Hepatocyte (in vitro differentiated cells): ENCODE measurements at regions not wholly inside any gene's neighbourhood (a gene's known extent, or its start where the extent isn't known, plus 50 kb on each side); places are given as distances from the start of the nearest gene placed in this dataset.
A peak's percentile ranks its signal among the peaks of the same experiment; 100 is the strongest.

Experiments
- DNase-seq: peaks from one replicate; pipeline ENCODE4 v3.0.0-alpha.2; 2016; ENCODE audit warnings: low spot score
- H2AFZ ChIP-seq: fragments of 200-600 bp; sonication (generic); 2 replicates; pipeline ENCODE4 v1.6.0; 2016; ENCODE audit warnings: antibody characterized with exemption, mild to moderate bottlenecking
- H3K27ac ChIP-seq: fragments of 200-600 bp; sonication (generic); 2 replicates; pipeline ENCODE4 v1.5.1; 2016; ENCODE audit warnings: mild to moderate bottlenecking
- H3K27me3 ChIP-seq: fragments of 200-600 bp; sonication (generic); 2 replicates; pipeline ENCODE4 v1.6.1; 2016
- H3K36me3 ChIP-seq: fragments of 200-600 bp; sonication (generic); replicated peaks from 2 replicates; pipeline ENCODE4 v1.5.1; 2016; ENCODE audit warnings: low read depth; ENCODE audit not compliant: insufficient read depth
- H3K4me1 ChIP-seq: fragments of 200-600 bp; sonication (generic); 2 replicates; pipeline ENCODE4 v1.5.1; 2016; ENCODE audit warnings: mild to moderate bottlenecking, moderate library complexity; ENCODE audit not compliant: insufficient read depth
- H3K4me2 ChIP-seq: fragments of 200-600 bp; sonication (generic); 2 replicates; pipeline ENCODE4 v1.6.0; 2016
- H3K4me3 ChIP-seq: fragments of 200-600 bp; sonication (generic); 2 replicates; pipeline ENCODE4 v1.5.1; 2016; ENCODE audit warnings: mild to moderate bottlenecking
- H3K79me2 ChIP-seq: fragments of 200-600 bp; sonication (generic); 2 replicates; pipeline ENCODE4 v1.6.0; 2017; ENCODE audit warnings: mild to moderate bottlenecking
- H3K9me2 ChIP-seq: fragments of 200-600 bp; sonication (generic); replicated peaks from 2 replicates; pipeline ENCODE4 v1.6.0; 2017; ENCODE audit warnings: mild to moderate bottlenecking; ENCODE audit not compliant: insufficient read depth
- H3K9me3 ChIP-seq: fragments of 200-600 bp; sonication (generic); 2 replicates; pipeline ENCODE4 v1.5.1; 2016; ENCODE audit warnings: low read depth, mild to moderate bottlenecking
- H4K20me1 ChIP-seq: fragments of 200-600 bp; sonication (generic); 2 replicates; pipeline ENCODE4 v1.6.0; 2016; ENCODE audit warnings: mild to moderate bottlenecking; ENCODE audit not compliant: insufficient read depth, poor library complexity, severe bottlenecking
- EZH2 ChIP-seq: fragments of 200-600 bp; sonication (generic); IDR thresholded peaks from 2 replicates; pipeline ENCODE4 v1.6.1; 2016; ENCODE audit warnings: antibody characterized with exemption, mild to moderate bottlenecking, borderline replicate concordance
- EZH2phosphoT487 ChIP-seq: fragments of 200-600 bp; sonication (generic); IDR thresholded peaks from one replicate; pipeline ENCODE4 v1.6.1; 2018; ENCODE audit warnings: antibody characterized with exemption, mild to moderate bottlenecking, low read depth, moderate library complexity; ENCODE audit not compliant: unreplicated experiment, severe bottlenecking
- WGBS: methylation state at CpG from one replicate; pipeline ENCODE4 v1.1.6; 2016; ENCODE audit warnings: low lambda C conversion rate; ENCODE audit errors: missing lambda C conversion rate; 5-methylcytosine and 5-hydroxymethylcytosine counted together
- TF ChIP-seq, protein P1 (sequence below): fragments of 200-600 bp; sonication (generic); IDR thresholded peaks from 2 replicates; pipeline ENCODE4 v1.5.1; 2016; ENCODE audit warnings: antibody characterized with exemption, mild to moderate bottlenecking; ENCODE audit not compliant: poor library complexity

DNA sequence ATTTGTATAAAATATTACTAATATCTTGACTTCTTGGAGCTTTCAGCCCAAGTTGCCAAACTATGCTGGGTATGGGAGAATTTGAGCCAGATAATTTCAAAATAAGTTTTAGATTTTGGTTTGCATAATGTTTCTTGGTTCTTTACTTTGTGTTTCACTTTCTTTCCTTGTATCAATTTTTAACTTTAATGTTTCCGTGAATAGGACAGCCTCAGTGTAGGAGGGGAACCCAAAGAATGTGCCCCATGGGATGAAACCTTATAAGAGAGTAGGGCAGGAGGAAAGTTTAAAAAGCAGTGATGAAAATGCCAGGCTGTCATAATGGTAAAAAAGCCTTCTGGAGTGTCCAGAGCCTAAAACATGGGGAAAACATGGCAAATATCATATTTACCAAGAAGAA, 252.4 kb upstream of the IRAK1BP1 start:
- Histone ChIP-seq H3K27me3 (no peaks in the 10 kb centered on the region), H4K20me1 (no peaks in the 10 kb centered on the region), H3K36me3 (no peaks in the 10 kb centered on the region), H3K79me2 (no peaks in the 10 kb centered on the region), H3K9me3 (no peaks in the 10 kb centered on the region), H3K9me2 (no peaks in the 10 kb centered on the region), H3K27ac (no peak overlapping the region), H3K4me2 (no peak overlapping the region), H3K4me1 (peaks cover 9% of the 10 kb centered on the region), H3K4me3 (no peak overlapping the region), H2AFZ (no peak overlapping the region)
- no peak for TF ChIP-seq EZH2phosphoT487
- no peak for TF ChIP-seq EZH2
- TF ChIP-seq, protein P1, sequence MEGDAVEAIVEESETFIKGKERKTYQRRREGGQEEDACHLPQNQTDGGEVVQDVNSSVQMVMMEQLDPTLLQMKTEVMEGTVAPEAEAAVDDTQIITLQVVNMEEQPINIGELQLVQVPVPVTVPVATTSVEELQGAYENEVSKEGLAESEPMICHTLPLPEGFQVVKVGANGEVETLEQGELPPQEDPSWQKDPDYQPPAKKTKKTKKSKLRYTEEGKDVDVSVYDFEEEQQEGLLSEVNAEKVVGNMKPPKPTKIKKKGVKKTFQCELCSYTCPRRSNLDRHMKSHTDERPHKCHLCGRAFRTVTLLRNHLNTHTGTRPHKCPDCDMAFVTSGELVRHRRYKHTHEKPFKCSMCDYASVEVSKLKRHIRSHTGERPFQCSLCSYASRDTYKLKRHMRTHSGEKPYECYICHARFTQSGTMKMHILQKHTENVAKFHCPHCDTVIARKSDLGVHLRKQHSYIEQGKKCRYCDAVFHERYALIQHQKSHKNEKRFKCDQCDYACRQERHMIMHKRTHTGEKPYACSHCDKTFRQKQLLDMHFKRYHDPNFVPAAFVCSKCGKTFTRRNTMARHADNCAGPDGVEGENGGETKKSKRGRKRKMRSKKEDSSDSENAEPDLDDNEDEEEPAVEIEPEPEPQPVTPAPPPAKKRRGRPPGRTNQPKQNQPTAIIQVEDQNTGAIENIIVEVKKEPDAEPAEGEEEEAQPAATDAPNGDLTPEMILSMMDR: no peak
- no peak for DNase-seq
- WGBS: 0% methylated on average over 1 of the region's 1 CpG

DNA sequence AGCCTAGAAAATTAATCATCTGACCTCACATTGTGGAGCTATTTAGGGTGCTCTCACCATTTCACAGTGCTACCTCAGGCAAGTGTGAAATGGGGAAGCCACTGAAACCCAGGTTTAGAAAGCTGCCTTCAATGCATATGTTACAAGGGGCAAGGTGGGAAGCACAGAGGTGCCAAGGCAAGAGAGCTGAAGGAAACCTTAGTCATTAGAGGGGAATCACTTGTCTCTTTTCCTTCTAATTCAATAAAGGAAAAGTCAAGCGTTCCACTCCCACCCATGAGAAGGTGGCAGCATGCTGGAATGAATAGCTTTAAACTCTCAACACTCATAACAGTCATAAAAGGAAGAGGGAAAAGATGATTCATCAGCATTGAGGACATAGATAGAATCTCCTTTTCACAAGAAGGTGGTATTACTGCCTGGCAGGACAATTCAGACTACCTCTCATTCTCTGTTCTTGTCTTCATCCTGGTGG, 251.9 kb upstream of the IRAK1BP1 start:
- Histone ChIP-seq H3K27ac (no peak overlapping the region), H3K27me3 (no peaks in the 10 kb centered on the region), H4K20me1 (no peaks in the 10 kb centered on the region), H3K79me2 (no peaks in the 10 kb centered on the region), H3K9me2 (no peaks in the 10 kb centered on the region), H3K36me3 (no peaks in the 10 kb centered on the region), H3K4me2 (no peak overlapping the region), H3K4me1 (peaks cover 9% of the 10 kb centered on the region), H3K9me3 (no peaks in the 10 kb centered on the region), H3K4me3 (no peak overlapping the region), H2AFZ (no peak overlapping the region)
- TF ChIP-seq EZH2 (no peak), EZH2phosphoT487 (no peak)
- TF ChIP-seq, protein P1: no peak
- 86% methylated on average over 1 of the region's 1 CpG for WGBS
- peak; percentile 15 for DNase-seq

DNA sequence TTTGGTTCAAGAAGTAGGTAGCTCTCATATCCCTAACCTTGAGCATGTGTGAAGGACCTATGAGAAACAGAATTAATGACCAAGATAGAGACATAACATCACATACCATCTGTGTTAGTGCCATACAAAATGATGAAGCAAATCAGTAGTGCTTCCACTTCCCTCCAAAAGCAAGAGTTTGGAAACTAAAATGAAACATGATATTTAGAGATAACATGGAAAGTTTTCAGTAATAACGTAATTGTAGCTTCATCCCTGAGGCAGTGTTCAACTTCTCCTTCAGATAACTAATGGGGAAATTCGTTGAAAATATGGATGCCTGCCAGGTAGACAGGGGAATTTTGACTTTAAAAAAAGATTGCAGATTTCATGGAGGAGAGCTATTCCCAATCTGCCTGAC, 248.4 kb upstream of the IRAK1BP1 start:
- 57% methylated on average over 2 of the region's 2 CpGs for WGBS
- Histone ChIP-seq H3K9me3 (no peaks in the 10 kb centered on the region), H4K20me1 (no peaks in the 10 kb centered on the region), H3K9me2 (no peaks in the 10 kb centered on the region), H3K4me1 (peaks cover 9% of the 10 kb centered on the region), H3K27me3 (no peaks in the 10 kb centered on the region), H3K27ac (no peak overlapping the region), H3K79me2 (no peaks in the 10 kb centered on the region), H3K36me3 (no peaks in the 10 kb centered on the region), H3K4me2 (no peak overlapping the region), H2AFZ (no peak overlapping the region), H3K4me3 (no peak overlapping the region)
- DNase-seq: no peak
- TF ChIP-seq EZH2 (no peak), EZH2phosphoT487 (no peak)
- TF ChIP-seq, protein P1: no peak

DNA sequence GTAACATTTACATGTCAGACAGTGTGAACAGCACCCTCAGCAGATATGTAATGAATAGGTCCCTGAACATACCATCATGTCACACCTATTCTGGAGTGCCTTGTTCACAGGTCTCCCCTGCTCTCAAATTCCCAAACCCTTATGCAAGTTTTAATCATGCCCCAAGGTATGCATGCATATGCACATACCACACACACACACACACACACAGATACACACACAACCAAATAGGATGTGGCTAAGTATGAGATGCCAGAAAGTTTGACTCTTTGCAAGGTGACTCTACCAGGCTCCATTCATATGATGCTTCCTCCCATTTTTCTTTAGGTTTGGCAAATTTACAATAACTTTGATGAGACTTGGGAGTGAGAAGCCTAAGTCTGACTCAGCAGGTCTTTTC, 243.8 kb upstream of the IRAK1BP1 start:
- H3K9me3 ChIP-seq: no peaks in the 10 kb centered on the region
- H3K27me3 ChIP-seq: no peaks in the 10 kb centered on the region
- H2AFZ ChIP-seq: no peak overlapping the region
- no peaks in the 10 kb centered on the region for H3K79me2 ChIP-seq
- no peaks in the 10 kb centered on the region for H3K9me2 ChIP-seq
- H3K36me3 ChIP-seq: no peaks in the 10 kb centered on the region
- DNase-seq: no peak
- no peaks in the 10 kb centered on the region for H4K20me1 ChIP-seq
- H3K4me1 ChIP-seq: peaks cover 9% of the 10 kb centered on the region
- no peak overlapping the region for H3K4me3 ChIP-seq
- no peak overlapping the region for H3K4me2 ChIP-seq
- H3K27ac ChIP-seq: no peak overlapping the region
- no peak for TF ChIP-seq EZH2
- TF ChIP-seq, protein P1: no peak
- TF ChIP-seq EZH2phosphoT487: no peak
